NT2/D1 (cell line): ENCODE measurements at regions not wholly inside any gene's neighbourhood (a gene's known extent, or its start where the extent isn't known, plus 50 kb on each side); places are given as distances from the start of the nearest gene placed in this dataset.
"Not testable (repeated sequence)": the region's sequence is repeated elsewhere in the genome, so short reads cannot be mapped to it uniquely, and the experiment has no call there.

Source experiments
- SUZ12 ChIP-seq: IDR thresholded peaks from 2 replicates; pipeline ENCODE4 v1.6.1; 2011; ENCODE audit not compliant: insufficient read length, insufficient read depth; ENCODE audit errors: extremely low read depth
- YY1 ChIP-seq: IDR thresholded peaks from 2 replicates; pipeline ENCODE4 v1.6.1; 2011; ENCODE audit not compliant: insufficient read length, insufficient read depth
- ZNF274 ChIP-seq: IDR thresholded peaks from 2 replicates; pipeline ENCODE4 v1.6.1; 2011; ENCODE audit warnings: mild to moderate bottlenecking, low read depth, low read length

GRCh38 chr18:66223317-66223716 lies 380.6 kb downstream of the CDH19 start:
- TF ChIP-seq SUZ12, ZNF274, YY1: not testable (repeated sequence)
